Endothelial cell of umbilical vein (primary cell): ENCODE measurements at regions not wholly inside any gene's neighbourhood (a gene's known extent, or its start where the extent isn't known, plus 50 kb on each side); places are given as distances from the start of the nearest gene placed in this dataset.

Experiments
- BruUV-seq: library from RNA; stranded (reverse); fragments of 400-500 nt; replicated peaks from 2 replicates; lab custom pipeline; 2021; lab: Mats Ljungman, UMichigan
- CTCF ChIA-PET: fragments of 300-600, 350-600 bp; sonication (Branson Sonifier 250); formaldehyde crosslinking; loops from one replicate; lab custom pipeline; 2021; ENCODE audit warnings: antibody characterized with exemption, inconsistent platforms; lab: Charles Lee
- POLR2A ChIA-PET: fragments of 300-600, 350-600 bp; sonication (Branson Sonifier 250); formaldehyde crosslinking; loops from one replicate; lab custom pipeline; 2021; ENCODE audit warnings: antibody characterized with exemption, inconsistent platforms; lab: Charles Lee
- DNase-seq: peaks from one replicate; pipeline ENCODE4 v3.0.0-alpha.2; 2011; ENCODE audit warnings: low read depth, low spot score
- FAIRE-seq: peaks from 2 replicates; lab custom pipeline; 2011; peaks lifted over from hg19 to GRCh38; lab: Jason Lieb, UNC
- H2AFZ ChIP-seq: 2 replicates; pipeline ENCODE4 v1.6.0; 2012; ENCODE audit warnings: low read depth, low read length, control low read depth, inconsistent platforms
- H3K27ac ChIP-seq: 2 replicates; pipeline ENCODE4 v1.5.1; 2011; ENCODE audit warnings: low read depth, mild to moderate bottlenecking, control low read depth, low read length, moderate library complexity; ENCODE audit not compliant: insufficient read depth
- H3K27me3 ChIP-seq, 2 experiments: 2 replicates each; pipeline versions ENCODE4 v1.6.0 to v1.6.1; 2011; ENCODE audit warnings: low read length in 2 of 2, mixed read lengths in 1 of 2; ENCODE audit not compliant: control insufficient read depth in 2 of 2, insufficient read depth in 2 of 2
- H3K36me3 ChIP-seq, 2 experiments: 2 replicates in 1 of 2; 3 replicates in 1 of 2; pipeline ENCODE4 v1.5.1; 2011; ENCODE audit warnings: low read length in 2 of 2, mild to moderate bottlenecking in 1 of 2, moderate library complexity in 1 of 2; ENCODE audit not compliant: control insufficient read depth in 2 of 2, insufficient read depth in 2 of 2; ENCODE audit errors: extremely low read depth in 1 of 2
- H3K4me1 ChIP-seq: 3 replicates; pipeline ENCODE4 v1.5.1; 2011; ENCODE audit warnings: mild to moderate bottlenecking, low read length; ENCODE audit not compliant: control insufficient read depth, insufficient read depth; ENCODE audit errors: extremely low read depth
- H3K4me2 ChIP-seq: 2 replicates; pipeline ENCODE4 v1.6.1; 2011; ENCODE audit warnings: low read length, control low read depth, mixed read lengths; ENCODE audit not compliant: insufficient read depth
- H3K4me3 ChIP-seq, 3 experiments: fragments of 200-600 bp in 1 of 3; sonication (generic), shearing (Covaris generic) in 1 of 3; replicated peaks in 1 of 3; 2 replicates each; pipeline ENCODE4 v1.5.1; 2011 to 2016; ENCODE audit warnings: control low read depth in 3 of 3, low read length in 3 of 3, mild to moderate bottlenecking in 2 of 3, inconsistent platforms in 1 of 3, low read depth in 1 of 3, moderate library complexity in 1 of 3; ENCODE audit not compliant: insufficient read depth in 1 of 3
- H3K79me2 ChIP-seq: 2 replicates; pipeline ENCODE4 v1.6.0; 2012; ENCODE audit warnings: low read length, inconsistent platforms; ENCODE audit not compliant: control insufficient read depth, insufficient read depth
- H3K9ac ChIP-seq: replicated peaks from 2 replicates; pipeline ENCODE3; 2011; ENCODE audit warnings: low read length, control low read depth; ENCODE audit not compliant: insufficient read depth; ENCODE audit errors: extremely low read depth
- H3K9me1 ChIP-seq: replicated peaks from 3 replicates; pipeline ENCODE4 v1.6.0; 2011; ENCODE audit warnings: mild to moderate bottlenecking, low read length; ENCODE audit not compliant: control insufficient read depth, insufficient read depth; ENCODE audit errors: extremely low read depth
- H3K9me3 ChIP-seq: replicated peaks from 2 replicates; pipeline ENCODE4 v1.5.1; 2012; ENCODE audit warnings: low read length, inconsistent platforms; ENCODE audit not compliant: control insufficient read depth, insufficient read depth
- H4K20me1 ChIP-seq: replicated peaks from 2 replicates; pipeline ENCODE3; 2011; ENCODE audit warnings: mild to moderate bottlenecking, low read length; ENCODE audit not compliant: control insufficient read depth, insufficient read depth; ENCODE audit errors: extremely low read depth
- EZH2 ChIP-seq: IDR thresholded peaks from 2 replicates; pipeline ENCODE4 v1.6.1; 2012; ENCODE audit warnings: borderline replicate concordance, low read depth, mild to moderate bottlenecking, moderate library complexity, low read length, inconsistent platforms; ENCODE audit not compliant: severe bottlenecking
- FOS ChIP-seq: IDR thresholded peaks from 2 replicates; pipeline ENCODE4 v1.6.1; 2011; ENCODE audit warnings: mild to moderate bottlenecking, low read length, moderate library complexity, borderline replicate concordance; ENCODE audit not compliant: insufficient read depth
- GATA2 ChIP-seq: IDR thresholded peaks from 2 replicates; pipeline ENCODE4 v1.7.0; 2011; ENCODE audit warnings: low read depth, mild to moderate bottlenecking, moderate library complexity, mixed read lengths, low read length; ENCODE audit not compliant: insufficient read length, insufficient read depth
- JUN ChIP-seq: IDR thresholded peaks from 2 replicates; pipeline ENCODE4 v1.6.1; 2011; ENCODE audit warnings: borderline replicate concordance, low read depth; ENCODE audit not compliant: insufficient read length, insufficient read depth
- MYC ChIP-seq: IDR thresholded peaks from one replicate; pipeline ENCODE4 v1.6.1; 2011; ENCODE audit warnings: mild to moderate bottlenecking, low read depth, low read length
- POLR2A ChIP-seq: IDR thresholded peaks from 2 replicates; pipeline ENCODE4 v1.6.1; 2012; ENCODE audit warnings: low read depth, mild to moderate bottlenecking, control low read depth, low read length
- POLR2AphosphoS5 ChIP-seq: IDR thresholded peaks from 2 replicates; pipeline ENCODE4 v1.6.1; 2012; ENCODE audit warnings: low read depth, mild to moderate bottlenecking, control low read depth, low read length, moderate library complexity; ENCODE audit not compliant: insufficient read depth
- dilution Hi-C: fragments of 300-500 bp; cut with MboI; formaldehyde crosslinking; loops from one replicate; pipeline ENCODE4 v1.15.0; 2019; ENCODE audit warnings: low sequenced_read_pairs; ENCODE audit not compliant: extremely low pct_ligation_motif_present
- intact Hi-C: fragments of 100-400 bp; cut with micrococcal nuclease; formaldehyde crosslinking; loops from one replicate; pipeline ENCODE4 v1.10.0; 2022
- TF ChIP-seq, protein P1 (sequence below): IDR thresholded peaks from 2 replicates; pipeline ENCODE4 v1.6.1; 2011; ENCODE audit not compliant: insufficient read depth, insufficient read length
- TF ChIP-seq, protein P2 (sequence below), 2 donors: IDR thresholded peaks; 1 replicate in 1 of 2; 2 replicates in 1 of 2; pipeline ENCODE4 v1.5.1; 2011; ENCODE audit warnings: low read length in 2 of 2, mild to moderate bottlenecking in 2 of 2, moderate library complexity in 2 of 2, control low read depth in 1 of 2, inconsistent platforms in 1 of 2, low read depth in 1 of 2; ENCODE audit not compliant: insufficient read depth in 1 of 2; ENCODE audit errors: extremely low read depth in 1 of 2

DNA sequence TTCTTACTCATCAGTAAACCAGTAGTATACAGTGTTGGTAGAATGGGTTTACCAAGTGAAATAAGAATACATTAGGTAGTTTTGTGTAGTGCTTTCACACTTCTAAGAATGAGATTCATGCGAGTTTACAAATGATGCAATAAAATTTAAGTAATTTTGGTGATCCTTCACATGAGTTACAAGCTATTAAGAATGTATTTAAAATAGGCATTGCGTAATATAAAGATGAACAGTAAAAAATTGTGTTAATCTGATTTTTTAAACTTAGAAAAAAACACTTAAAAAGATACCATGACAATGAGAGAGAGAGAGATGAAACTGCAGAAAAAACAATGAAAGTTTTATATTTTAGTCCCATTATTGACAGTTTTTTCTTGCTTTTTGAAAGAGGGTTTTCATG, 570.5 kb downstream of the SLITRK6 start:
- no peak overlapping the region for H2AFZ ChIP-seq
- TF ChIP-seq POLR2A: no peak
- TF ChIP-seq, protein P1, sequence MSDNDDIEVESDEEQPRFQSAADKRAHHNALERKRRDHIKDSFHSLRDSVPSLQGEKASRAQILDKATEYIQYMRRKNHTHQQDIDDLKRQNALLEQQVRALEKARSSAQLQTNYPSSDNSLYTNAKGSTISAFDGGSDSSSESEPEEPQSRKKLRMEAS: no peak
- TF ChIP-seq MYC: no peak
- no peak for TF ChIP-seq POLR2AphosphoS5
- TF ChIP-seq GATA2: no peak
- no peak for TF ChIP-seq FOS
- no peak for TF ChIP-seq JUN
- no peaks in the 10 kb centered on the region for H3K9me1 ChIP-seq
- intact Hi-C loops (no loop called here), dilution Hi-C loops (no loop called here)
- POLR2A ChIA-PET: no interaction called here
- no peak overlapping the region for H3K27ac ChIP-seq
- FAIRE-seq (no peak), DNase-seq (no peak)
- no peak overlapping the region for H3K4me3 ChIP-seq
- H3K27me3 ChIP-seq: no peaks in the 10 kb centered on the region
- CTCF ChIA-PET: no interaction called here
- H3K79me2 ChIP-seq: no peaks in the 10 kb centered on the region
- no peaks in the 10 kb centered on the region for H3K9me3 ChIP-seq
- BruUV-seq: no TSS peak
- no peaks in the 10 kb centered on the region for H4K20me1 ChIP-seq
- H3K36me3 ChIP-seq: no peaks in the 10 kb centered on the region
- H3K4me2 ChIP-seq: no peak overlapping the region
- no peaks in the 10 kb centered on the region for H3K4me1 ChIP-seq
- no peak overlapping the region for H3K9ac ChIP-seq

DNA sequence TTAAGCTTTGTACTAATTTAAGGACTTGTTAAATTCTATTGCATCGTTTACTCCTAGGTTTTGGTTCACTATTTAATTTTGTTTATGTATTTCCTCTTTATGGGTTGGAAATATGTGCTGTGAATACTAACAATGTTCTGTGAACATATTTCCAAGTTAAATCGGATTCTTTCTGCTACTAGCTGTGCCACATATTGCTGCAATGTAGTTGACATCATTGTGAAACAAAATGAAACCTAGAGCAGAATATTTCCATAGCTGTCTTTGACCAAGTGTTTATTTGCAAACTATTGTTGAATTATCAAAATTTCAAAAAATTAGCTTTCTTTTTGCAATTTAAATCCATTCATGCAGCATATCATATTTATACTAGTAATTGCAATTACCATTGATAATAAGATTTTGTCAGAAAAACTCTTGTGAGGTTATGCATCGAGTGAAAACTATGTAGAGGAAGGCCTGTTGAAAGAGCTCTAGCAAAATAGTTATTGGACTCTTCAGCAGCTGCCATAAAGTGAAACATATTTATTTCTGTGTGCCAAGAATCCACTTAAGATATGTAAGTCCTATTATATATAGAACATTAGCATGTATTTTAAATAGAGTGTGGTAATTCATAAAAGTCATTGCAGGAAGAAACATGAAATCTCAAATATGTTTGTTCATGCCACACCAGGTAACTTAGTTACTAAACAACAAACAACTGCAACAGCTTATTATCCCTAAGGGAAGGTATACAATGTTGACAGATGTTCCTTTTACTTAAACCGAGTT, 575.1 kb downstream of the SLITRK6 start:
- Histone ChIP-seq H3K27ac (no peak overlapping the region), H3K9me3 (no peaks in the 10 kb centered on the region), H3K36me3 (no peaks in the 10 kb centered on the region), H3K79me2 (no peaks in the 10 kb centered on the region), H2AFZ (no peak overlapping the region), H3K9me1 (no peaks in the 10 kb centered on the region), H3K4me3 (no peak overlapping the region), H3K4me2 (no peak overlapping the region), H3K27me3 (no peaks in the 10 kb centered on the region), H4K20me1 (no peaks in the 10 kb centered on the region), H3K4me1 (no peaks in the 10 kb centered on the region), H3K9ac (no peak overlapping the region)
- POLR2A ChIA-PET: no interaction called here
- dilution Hi-C loops: no loop called here
- CTCF ChIA-PET: interaction anchor here (1.5 kb wide), 1 partner anchor 24 kb away, joined by 3 read pairs; no protein-coding TSS in a partner anchor
- TF ChIP-seq FOS (no peak), GATA2 (no peak), EZH2 (no peak), JUN (no peak), POLR2A (no peak), MYC (no peak), POLR2AphosphoS5 (no peak)
- TF ChIP-seq, protein P1: no peak
- TF ChIP-seq, protein P2, sequence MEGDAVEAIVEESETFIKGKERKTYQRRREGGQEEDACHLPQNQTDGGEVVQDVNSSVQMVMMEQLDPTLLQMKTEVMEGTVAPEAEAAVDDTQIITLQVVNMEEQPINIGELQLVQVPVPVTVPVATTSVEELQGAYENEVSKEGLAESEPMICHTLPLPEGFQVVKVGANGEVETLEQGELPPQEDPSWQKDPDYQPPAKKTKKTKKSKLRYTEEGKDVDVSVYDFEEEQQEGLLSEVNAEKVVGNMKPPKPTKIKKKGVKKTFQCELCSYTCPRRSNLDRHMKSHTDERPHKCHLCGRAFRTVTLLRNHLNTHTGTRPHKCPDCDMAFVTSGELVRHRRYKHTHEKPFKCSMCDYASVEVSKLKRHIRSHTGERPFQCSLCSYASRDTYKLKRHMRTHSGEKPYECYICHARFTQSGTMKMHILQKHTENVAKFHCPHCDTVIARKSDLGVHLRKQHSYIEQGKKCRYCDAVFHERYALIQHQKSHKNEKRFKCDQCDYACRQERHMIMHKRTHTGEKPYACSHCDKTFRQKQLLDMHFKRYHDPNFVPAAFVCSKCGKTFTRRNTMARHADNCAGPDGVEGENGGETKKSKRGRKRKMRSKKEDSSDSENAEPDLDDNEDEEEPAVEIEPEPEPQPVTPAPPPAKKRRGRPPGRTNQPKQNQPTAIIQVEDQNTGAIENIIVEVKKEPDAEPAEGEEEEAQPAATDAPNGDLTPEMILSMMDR (IDR thresholded peaks at IDR 0.05; ENCODE audit: extremely low read depth in 1 of 2, insufficient read depth in 1 of 2, low read depth in 1 of 2, low read length in 2 of 2): no peak
- intact Hi-C loops: no loop called here
- BruUV-seq: no TSS peak
- no peak for DNase-seq
- no peak for FAIRE-seq
